GM18502 (cell line): ENCODE measurements at regions not wholly inside any gene's neighbourhood (a gene's known extent, or its start where the extent isn't known, plus 50 kb on each side); places are given as distances from the start of the nearest gene placed in this dataset.
"Not testable (repeated sequence)": the region's sequence is repeated elsewhere in the genome, so short reads cannot be mapped to it uniquely, and the experiment has no call there.

Source experiments
- ATAC-seq: cut with Tn5 transposase; IDR thresholded peaks from one replicate; pipeline ENCODE4 v1.9.1; 2021; ENCODE audit warnings: mild to moderate bottlenecking; ENCODE audit not compliant: unreplicated experiment, poor library complexity

GRCh38 chr7:114183311-114184088 is 231.1 kb upstream of the FOXP2 start:
- ATAC-seq, result no peak

GRCh38 chr7:114182837-114183236 is 231.8 kb upstream of the FOXP2 start:
- ATAC-seq, result no peak

- ATAC-seq, result no peak
Observed at GRCh38 chr7:114181280-114181679, 233.3 kb upstream of the FOXP2 start.

GRCh38 chr7:114180556-114181266 is 233.9 kb upstream of the FOXP2 start:
- no peak for ATAC-seq

- no peak for ATAC-seq
Observed at GRCh38 chr7:114175125-114175524, 239.5 kb upstream of the FOXP2 start.

GRCh38 chr7:114173170-114173890 is 241.3 kb upstream of the FOXP2 start:
- ATAC-seq, result no peak

GRCh38 chr7:114169389-114169788 is 245.2 kb upstream of the FOXP2 start:
- not testable (repeated sequence) for ATAC-seq

GRCh38 chr7:114160925-114161324 is 242.1 kb upstream of the PPP1R3A start:
- peak; percentile 90 for ATAC-seq

GRCh38 chr7:114158854-114159253 is 240.0 kb upstream of the PPP1R3A start:
- no peak for ATAC-seq

- ATAC-seq, result no peak
Observed at GRCh38 chr7:114158275-114158674, 239.5 kb upstream of the PPP1R3A start.

GRCh38 chr7:114156178-114156577 is 237.4 kb upstream of the PPP1R3A start:
- no peak for ATAC-seq

GRCh38 chr7:114155116-114156110 is 236.6 kb upstream of the PPP1R3A start:
- ATAC-seq, result no peak

- ATAC-seq, result no peak
Observed at GRCh38 chr7:114153700-114154099, 234.9 kb upstream of the PPP1R3A start.

- no peak for ATAC-seq
Observed at GRCh38 chr7:114152314-114152938, 233.6 kb upstream of the PPP1R3A start.

GRCh38 chr7:114151777-114152176 is 233.0 kb upstream of the PPP1R3A start:
- ATAC-seq, result peak; percentile 55

- ATAC-seq, result no peak
Observed at GRCh38 chr7:114150689-114151088, 231.9 kb upstream of the PPP1R3A start.

- ATAC-seq, result no peak
Observed at GRCh38 chr7:114148779-114149178, 230.0 kb upstream of the PPP1R3A start.

GRCh38 chr7:114141415-114141814 is 222.6 kb upstream of the PPP1R3A start:
- ATAC-seq, result no peak

GRCh38 chr7:114140561-114140960 is 221.8 kb upstream of the PPP1R3A start:
- ATAC-seq, result no peak
